Right lobe of liver (tissue), 6 donors: ENCODE measurements at regions not wholly inside any gene's neighbourhood (a gene's known extent, or its start where the extent isn't known, plus 50 kb on each side); places are given as distances from the start of the nearest gene placed in this dataset.

ENCODE experiments used
- ATAC-seq, 4 donors: fragments of 200-7000 bp; cut with Tn5 transposase; one replicate each; pipeline ENCODE4 v1.9.1; 2020; ENCODE audit warnings: mild to moderate bottlenecking in 4 of 4, moderate library complexity in 4 of 4
- DNase-seq, 3 donors: peaks; one replicate each; pipeline ENCODE4 v3.0.0-alpha.2; 2020
- H3K27ac ChIP-seq, 3 donors: fragments of 200-600 bp; one replicate each; pipeline ENCODE4 v1.8.0; 2022
- H3K27me3 ChIP-seq, 2 donors: fragments of 200-600 bp; one replicate each; pipeline ENCODE4 v1.8.0; 2022
- H3K36me3 ChIP-seq, 4 donors: fragments of 200-600 bp; sonication (generic) in 1 of 4; one replicate each; pipeline versions ENCODE4 v1.5.1 to v1.8.0; 2017 to 2022; ENCODE audit warnings: control low read depth in 1 of 4
- H3K4me1 ChIP-seq, 4 donors: fragments of 200-600 bp; sonication (generic) in 1 of 4; one replicate each; pipeline versions ENCODE4 v1.5.1 to v1.8.0; 2017 to 2022; ENCODE audit warnings: control low read depth in 1 of 4
- H3K4me3 ChIP-seq, 3 donors: fragments of 200-600 bp; one replicate each; pipeline ENCODE4 v1.8.0; 2022
- H3K9me3 ChIP-seq, 4 donors: fragments of 200-600 bp; sonication (generic) in 1 of 4; one replicate each; pipeline versions ENCODE4 v1.5.1 to v1.8.0; 2017 to 2022; ENCODE audit warnings: control low read depth in 1 of 4
- POLR2A ChIP-seq: fragments of 450-650 bp; IDR thresholded peaks from one replicate; pipeline ENCODE4 v1.6.1; 2017; ENCODE audit warnings: antibody characterized with exemption, mild to moderate bottlenecking
- WGBS: methylation state at CpG from one replicate; pipeline ENCODE4 v1.1.6; 2018; ENCODE audit warnings: low coverage, low lambda C conversion rate; ENCODE audit not compliant: insufficient coverage; ENCODE audit errors: missing lambda C conversion rate; 5-methylcytosine and 5-hydroxymethylcytosine counted together
- intact Hi-C, 2 donors: fragments of 100-400 bp; cut with DNase I; formaldehyde crosslinking; loops; one replicate each; pipeline versions ENCODE4 v1.11.2 to v1.14.1; 2022
- TF ChIP-seq, protein P1 (sequence below), 4 donors: fragments of 200-600 bp in 3 of 4; fragments of 450-650 bp in 1 of 4; IDR thresholded peaks; one replicate each; pipeline versions ENCODE4 v1.5.1 to v1.8.0; 2016 to 2022; ENCODE audit warnings: antibody characterized with exemption in 4 of 4, mild to moderate bottlenecking in 2 of 4
- donor health status: DM: no; HTN: yes; CAD: no.
- donor health status: DM: no; HTN: no; CAD: no.
- donor health status: DM: no; HTN: no; CAD: no.
- donor health status: DM: no; HTN: yes; CAD: no.
- donor health status: DM: no; HTN: yes; CAD: no.

DNA sequence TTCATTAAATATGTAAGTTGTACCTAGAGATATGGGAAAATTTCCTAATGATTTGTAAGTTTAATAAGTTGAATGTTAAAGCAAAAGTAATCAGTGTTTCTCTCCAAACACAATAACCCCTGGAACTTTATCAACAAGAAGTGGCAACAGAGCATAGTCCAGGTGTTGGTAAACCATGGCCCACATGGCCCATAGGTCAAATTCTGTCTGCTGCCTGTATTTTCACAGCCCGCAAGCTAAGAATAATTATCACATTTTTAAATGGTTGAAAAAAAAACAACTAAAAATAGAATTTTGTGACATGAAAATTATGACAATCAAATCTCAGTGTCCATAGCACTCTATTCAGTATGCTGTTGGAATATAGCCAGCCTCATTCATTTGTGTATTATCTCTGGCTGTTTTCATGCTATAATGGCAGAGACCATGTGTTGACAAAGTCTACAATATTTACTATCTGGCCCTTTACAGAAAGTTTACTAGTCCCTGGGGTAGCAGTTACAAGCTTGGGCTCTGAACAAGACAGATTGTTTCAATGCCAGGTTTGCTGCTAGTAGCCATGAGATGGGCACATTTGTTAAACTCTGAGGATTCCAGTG lies 395.8 kb downstream of the GASK1B start:
- H3K36me3 ChIP-seq = no peaks in the 10 kb centered on the region
- ATAC-seq = peak; percentile 86 to 92 (median 91)
- no peaks in the 10 kb centered on the region for H3K27me3 ChIP-seq
- TF ChIP-seq, protein P1, sequence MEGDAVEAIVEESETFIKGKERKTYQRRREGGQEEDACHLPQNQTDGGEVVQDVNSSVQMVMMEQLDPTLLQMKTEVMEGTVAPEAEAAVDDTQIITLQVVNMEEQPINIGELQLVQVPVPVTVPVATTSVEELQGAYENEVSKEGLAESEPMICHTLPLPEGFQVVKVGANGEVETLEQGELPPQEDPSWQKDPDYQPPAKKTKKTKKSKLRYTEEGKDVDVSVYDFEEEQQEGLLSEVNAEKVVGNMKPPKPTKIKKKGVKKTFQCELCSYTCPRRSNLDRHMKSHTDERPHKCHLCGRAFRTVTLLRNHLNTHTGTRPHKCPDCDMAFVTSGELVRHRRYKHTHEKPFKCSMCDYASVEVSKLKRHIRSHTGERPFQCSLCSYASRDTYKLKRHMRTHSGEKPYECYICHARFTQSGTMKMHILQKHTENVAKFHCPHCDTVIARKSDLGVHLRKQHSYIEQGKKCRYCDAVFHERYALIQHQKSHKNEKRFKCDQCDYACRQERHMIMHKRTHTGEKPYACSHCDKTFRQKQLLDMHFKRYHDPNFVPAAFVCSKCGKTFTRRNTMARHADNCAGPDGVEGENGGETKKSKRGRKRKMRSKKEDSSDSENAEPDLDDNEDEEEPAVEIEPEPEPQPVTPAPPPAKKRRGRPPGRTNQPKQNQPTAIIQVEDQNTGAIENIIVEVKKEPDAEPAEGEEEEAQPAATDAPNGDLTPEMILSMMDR (IDR thresholded peaks at IDR 0.05) = no peak
- no peak for TF ChIP-seq POLR2A
- no peaks in the 10 kb centered on the region for H3K9me3 ChIP-seq
- intact Hi-C loops = no loop called here
- whole genome bisulfite sequencing = 26% methylated on average over 1 of the region's 1 CpG
- peak in 1 of 3 donors; percentile 63 for DNase-seq
- peak overlapping the region in 2 of 3 donors; percentile 23 to 78 for H3K27ac ChIP-seq
- H3K4me1 ChIP-seq = peaks cover 0 to 29% (median 9%) of the 10 kb centered on the region in 4 donors
- no peak overlapping the region for H3K4me3 ChIP-seq

DNA sequence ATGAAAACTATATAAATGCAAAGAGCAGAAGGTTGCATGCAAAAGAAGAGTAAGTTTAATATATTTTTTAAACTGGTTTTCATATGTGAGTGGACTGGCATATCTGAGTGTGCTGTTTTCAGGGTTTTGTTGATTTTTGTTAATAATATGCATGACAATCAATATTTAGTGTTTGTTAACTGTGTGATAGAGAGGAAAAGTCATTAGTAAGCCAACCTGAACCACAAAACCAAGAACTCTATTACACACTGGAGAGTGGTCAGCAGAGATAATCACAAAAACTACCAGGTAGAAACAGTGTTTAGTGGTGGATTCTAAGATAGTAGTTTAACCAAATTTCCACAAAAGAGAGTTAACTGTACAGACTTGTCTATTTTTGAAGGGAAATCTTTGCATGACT lies 396.9 kb downstream of the GASK1B start:
- Histone ChIP-seq H3K9me3 (no peaks in the 10 kb centered on the region), H3K4me3 (no peak overlapping the region), H3K36me3 (no peaks in the 10 kb centered on the region), H3K27me3 (no peaks in the 10 kb centered on the region), H3K4me1 (peaks cover 0 to 20% (median 9%) of the 10 kb centered on the region in 4 donors), H3K27ac (peak overlapping the region in 2 of 3 donors; percentile 13 to 24)
- no peak for TF ChIP-seq POLR2A
- TF ChIP-seq, protein P1 (IDR thresholded peaks at IDR 0.05) = no peak
- peak; percentile 40 to 69 (median 50) for ATAC-seq
- DNase-seq = no peak
- intact Hi-C loops = no loop called here

DNA sequence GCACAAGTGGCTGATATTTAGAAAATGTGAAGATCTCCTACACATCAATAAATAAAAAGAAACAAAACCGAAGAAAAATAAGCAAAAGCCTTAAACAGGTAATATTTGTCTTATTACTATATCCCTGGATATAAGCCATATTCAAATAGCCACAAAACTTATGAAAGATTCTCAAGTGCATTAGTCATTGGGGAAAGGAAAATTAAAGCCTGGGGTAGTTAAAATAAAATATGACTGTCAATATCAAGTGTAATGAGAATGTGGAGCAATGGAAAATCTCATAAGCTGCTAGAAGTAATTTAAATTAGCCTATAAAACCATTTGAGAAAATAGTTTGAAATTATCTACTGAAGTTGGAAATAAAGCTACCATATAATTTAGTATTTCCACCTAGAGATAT lies 399.9 kb downstream of the GASK1B start:
- TF ChIP-seq, protein P1 (IDR thresholded peaks at IDR 0.05) = no peak
- TF ChIP-seq POLR2A = no peak
- no peak overlapping the region for H3K4me3 ChIP-seq
- DNase-seq (no peak), ATAC-seq (no peak)
- H3K4me1 ChIP-seq = peaks cover 0 to 18% (median 9%) of the 10 kb centered on the region in 4 donors
- no peaks in the 10 kb centered on the region for H3K27me3 ChIP-seq
- 67% methylated on average over 1 of the region's 1 CpG for WGBS
- H3K9me3 ChIP-seq = no peaks in the 10 kb centered on the region
- H3K36me3 ChIP-seq = no peaks in the 10 kb centered on the region
- H3K27ac ChIP-seq = no peak overlapping the region
- intact Hi-C loops = no loop called here

DNA sequence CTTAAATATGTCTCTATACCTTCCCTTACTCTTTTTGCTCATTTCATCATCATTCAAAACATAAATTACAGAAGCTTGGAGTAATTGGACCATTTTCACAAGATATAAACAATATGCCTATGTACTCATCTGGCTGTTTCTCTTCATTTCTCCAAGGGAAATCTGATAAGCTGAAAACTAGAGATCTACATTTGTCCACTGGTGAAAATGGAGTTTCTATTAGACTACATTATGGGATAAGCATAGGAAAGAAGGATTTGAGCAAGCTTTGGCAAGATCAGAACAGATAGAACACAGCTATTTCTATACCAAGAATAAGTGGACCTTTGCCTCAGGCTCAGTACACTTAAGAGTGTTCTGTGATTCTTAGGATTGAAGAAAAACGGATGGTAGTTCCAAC lies 404.4 kb downstream of the GASK1B start:
- TF ChIP-seq POLR2A = no peak
- TF ChIP-seq, protein P1 (IDR thresholded peaks at IDR 0.05) = no peak
- ATAC-seq (no peak), DNase-seq (no peak)
- H3K4me1 ChIP-seq = no peaks in the 10 kb centered on the region
- WGBS = 60% methylated on average over 1 of the region's 1 CpG
- no peak overlapping the region for H3K4me3 ChIP-seq
- no peaks in the 10 kb centered on the region for H3K9me3 ChIP-seq
- H3K27me3 ChIP-seq = no peaks in the 10 kb centered on the region
- H3K36me3 ChIP-seq = no peaks in the 10 kb centered on the region
- intact Hi-C loops = no loop called here
- H3K27ac ChIP-seq = no peak overlapping the region

DNA sequence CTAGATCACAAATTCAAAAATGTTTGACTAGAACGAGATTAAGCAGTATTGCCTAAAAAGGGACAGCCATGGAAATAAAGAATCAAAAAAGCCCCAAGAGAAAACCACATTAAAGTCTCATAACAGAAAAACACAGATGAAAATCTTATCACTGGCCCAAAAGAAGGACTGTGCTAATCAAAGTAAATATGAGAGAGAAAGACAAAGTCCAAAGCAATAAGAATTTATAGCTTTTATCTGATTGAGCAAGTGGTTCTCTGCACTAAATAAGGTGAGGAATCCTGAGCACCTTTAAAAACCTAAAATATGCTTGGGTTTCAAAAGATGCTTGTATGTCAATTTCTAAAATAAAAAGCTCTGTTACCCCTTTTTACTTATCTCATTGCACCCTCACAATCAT lies 409.3 kb downstream of the GASK1B start:
- Histone ChIP-seq H3K9me3 (no peaks in the 10 kb centered on the region), H3K4me3 (no peak overlapping the region), H3K4me1 (no peaks in the 10 kb centered on the region), H3K27me3 (no peaks in the 10 kb centered on the region), H3K27ac (no peak overlapping the region), H3K36me3 (no peaks in the 10 kb centered on the region)
- no peak for DNase-seq
- TF ChIP-seq, protein P1 (IDR thresholded peaks at IDR 0.05) = no peak
- TF ChIP-seq POLR2A = no peak
- peak; percentile 23 to 73 (median 55) for ATAC-seq
- intact Hi-C loops = no loop called here
- 41% methylated on average over 1 of the region's 1 CpG for WGBS
